ENCODE measurements at regions not wholly inside any gene's neighbourhood (a gene's known extent, or its start where the extent isn't known, plus 50 kb on each side); places are given as distances from the start of the nearest gene placed in this dataset.

GRCh38 chr14:75344411-75344810 is 65.8 kb downstream of the FOS start:
- TF ChIP-seq, protein P1, sequence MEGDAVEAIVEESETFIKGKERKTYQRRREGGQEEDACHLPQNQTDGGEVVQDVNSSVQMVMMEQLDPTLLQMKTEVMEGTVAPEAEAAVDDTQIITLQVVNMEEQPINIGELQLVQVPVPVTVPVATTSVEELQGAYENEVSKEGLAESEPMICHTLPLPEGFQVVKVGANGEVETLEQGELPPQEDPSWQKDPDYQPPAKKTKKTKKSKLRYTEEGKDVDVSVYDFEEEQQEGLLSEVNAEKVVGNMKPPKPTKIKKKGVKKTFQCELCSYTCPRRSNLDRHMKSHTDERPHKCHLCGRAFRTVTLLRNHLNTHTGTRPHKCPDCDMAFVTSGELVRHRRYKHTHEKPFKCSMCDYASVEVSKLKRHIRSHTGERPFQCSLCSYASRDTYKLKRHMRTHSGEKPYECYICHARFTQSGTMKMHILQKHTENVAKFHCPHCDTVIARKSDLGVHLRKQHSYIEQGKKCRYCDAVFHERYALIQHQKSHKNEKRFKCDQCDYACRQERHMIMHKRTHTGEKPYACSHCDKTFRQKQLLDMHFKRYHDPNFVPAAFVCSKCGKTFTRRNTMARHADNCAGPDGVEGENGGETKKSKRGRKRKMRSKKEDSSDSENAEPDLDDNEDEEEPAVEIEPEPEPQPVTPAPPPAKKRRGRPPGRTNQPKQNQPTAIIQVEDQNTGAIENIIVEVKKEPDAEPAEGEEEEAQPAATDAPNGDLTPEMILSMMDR (conservative IDR thresholded peaks at IDR 0.05) = no peak
- TF ChIP-seq ZFX (IDR thresholded peaks at IDR 0.05) = no peak

Data from C4-2B (cell line).